ENCODE measurements at regions not wholly inside any gene's neighbourhood (a gene's known extent, or its start where the extent isn't known, plus 50 kb on each side); places are given as distances from the start of the nearest gene placed in this dataset.

GRCh38 chr6:9334979-9335378, 899.6 kb upstream of the SLC35B3 start:
- no peaks in the 10 kb centered on the region for H3K27me3 Mint-ChIP-seq (ENCODE audit: low read depth in 2 of 2)
- 76% methylated on average over 3 of the region's 3 CpGs for WGBS (ENCODE audit: insufficient coverage)

DNA sequence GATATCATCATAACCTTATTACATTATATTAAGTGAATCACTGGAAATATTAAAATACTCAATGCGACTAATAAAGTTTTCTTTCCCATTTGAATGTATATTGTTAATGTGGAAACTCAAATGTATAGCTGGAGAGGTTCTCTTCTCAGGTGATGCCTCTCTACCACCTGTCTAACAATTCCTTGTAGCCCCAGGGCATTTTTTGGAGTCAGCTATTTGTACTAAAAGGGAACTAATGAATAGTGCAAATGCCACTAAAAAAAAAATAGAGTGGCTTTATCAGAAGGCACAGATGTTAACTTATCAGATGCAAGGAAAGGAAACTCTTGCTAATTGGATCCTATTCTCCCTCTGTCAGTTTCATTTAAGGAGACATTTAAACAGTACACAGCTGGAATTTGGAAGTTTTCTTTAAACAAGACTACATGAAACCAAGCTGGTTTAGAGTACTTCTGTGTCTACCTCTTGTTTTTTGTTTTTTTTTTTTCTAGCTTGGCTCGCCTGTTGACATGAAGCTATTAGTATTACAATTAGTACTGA, 897.0 kb upstream of the SLC35B3 start:
- Mint-ChIP-seq H3K27me3 (ENCODE audit: low read depth in 2 of 2) (no peaks in the 10 kb centered on the region), H3K36me3 (peaks cover 7% of the 10 kb centered on the region), H3K4me3 (no peak overlapping the region), H3K27ac (no peak overlapping the region), H3K4me1 (no peaks in the 10 kb centered on the region), H3K9me3 (peaks cover 4 to 21% of the 10 kb centered on the region in 2 donors)
- Histone ChIP-seq H3K27me3 (ENCODE audit: control insufficient read depth, insufficient read depth, low read length) (no peaks in the 10 kb centered on the region), H3K36me3 (ENCODE audit: control insufficient read depth, insufficient read depth, low read length) (no peaks in the 10 kb centered on the region), H3K9me3 (ENCODE audit: control insufficient read depth, insufficient read depth, low read length) (no peaks in the 10 kb centered on the region), H3K4me1 (ENCODE audit: control insufficient read depth, insufficient read depth, low read length) (no peaks in the 10 kb centered on the region), H3K4me3 (ENCODE audit: low read length) (no peak overlapping the region), H3K27ac (ENCODE audit: low read length) (no peak overlapping the region)
- no CpG with 5 or more reads among the region's 2 CpGs for WGBS (ENCODE audit: insufficient coverage)
- DNase-seq: no peak
- TF ChIP-seq, protein P1, sequence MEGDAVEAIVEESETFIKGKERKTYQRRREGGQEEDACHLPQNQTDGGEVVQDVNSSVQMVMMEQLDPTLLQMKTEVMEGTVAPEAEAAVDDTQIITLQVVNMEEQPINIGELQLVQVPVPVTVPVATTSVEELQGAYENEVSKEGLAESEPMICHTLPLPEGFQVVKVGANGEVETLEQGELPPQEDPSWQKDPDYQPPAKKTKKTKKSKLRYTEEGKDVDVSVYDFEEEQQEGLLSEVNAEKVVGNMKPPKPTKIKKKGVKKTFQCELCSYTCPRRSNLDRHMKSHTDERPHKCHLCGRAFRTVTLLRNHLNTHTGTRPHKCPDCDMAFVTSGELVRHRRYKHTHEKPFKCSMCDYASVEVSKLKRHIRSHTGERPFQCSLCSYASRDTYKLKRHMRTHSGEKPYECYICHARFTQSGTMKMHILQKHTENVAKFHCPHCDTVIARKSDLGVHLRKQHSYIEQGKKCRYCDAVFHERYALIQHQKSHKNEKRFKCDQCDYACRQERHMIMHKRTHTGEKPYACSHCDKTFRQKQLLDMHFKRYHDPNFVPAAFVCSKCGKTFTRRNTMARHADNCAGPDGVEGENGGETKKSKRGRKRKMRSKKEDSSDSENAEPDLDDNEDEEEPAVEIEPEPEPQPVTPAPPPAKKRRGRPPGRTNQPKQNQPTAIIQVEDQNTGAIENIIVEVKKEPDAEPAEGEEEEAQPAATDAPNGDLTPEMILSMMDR (IDR thresholded peaks at IDR 0.05): no peak
- no peak for ATAC-seq
- intact Hi-C loops (cut with micrococcal nuclease): no loop called here

More at GRCh38 chr6:9334979-9335378, 899.6 kb upstream of the SLC35B3 start:
- H3K9me3 Mint-ChIP-seq: peaks cover 0 to 13% of the 10 kb centered on the region in 2 donors
- H3K27ac ChIP-seq (ENCODE audit: low read length): no peak overlapping the region
- H3K27ac Mint-ChIP-seq: no peak overlapping the region
- no peaks in the 10 kb centered on the region for H3K36me3 Mint-ChIP-seq
- no peak for DNase-seq
- H3K9me3 ChIP-seq (ENCODE audit: control insufficient read depth, insufficient read depth, low read length): no peaks in the 10 kb centered on the region
- no peaks in the 10 kb centered on the region for H3K4me1 Mint-ChIP-seq
- no peak for ATAC-seq
- intact Hi-C loops (cut with micrococcal nuclease): no loop called here
- H3K4me3 Mint-ChIP-seq: no peak overlapping the region
- no peaks in the 10 kb centered on the region for H3K4me1 ChIP-seq (ENCODE audit: control insufficient read depth, insufficient read depth, low read length)
- no peak overlapping the region for H3K4me3 ChIP-seq (ENCODE audit: low read length)
- TF ChIP-seq, protein P1 (IDR thresholded peaks at IDR 0.05): no peak
- no peaks in the 10 kb centered on the region for H3K36me3 ChIP-seq (ENCODE audit: control insufficient read depth, insufficient read depth, low read length)
- no peaks in the 10 kb centered on the region for H3K27me3 ChIP-seq (ENCODE audit: control insufficient read depth, insufficient read depth, low read length)

GRCh38 chr6:9316831-9317230, 881.5 kb upstream of the SLC35B3 start:
- Histone ChIP-seq H3K36me3 (ENCODE audit: control insufficient read depth, insufficient read depth, low read length) (no peaks in the 10 kb centered on the region), H3K27me3 (ENCODE audit: control insufficient read depth, insufficient read depth, low read length) (no peaks in the 10 kb centered on the region), H3K4me1 (ENCODE audit: control insufficient read depth, insufficient read depth, low read length) (no peaks in the 10 kb centered on the region), H3K27ac (ENCODE audit: low read length) (no peak overlapping the region), H3K9me3 (ENCODE audit: control insufficient read depth, insufficient read depth, low read length) (peaks cover 6% of the 10 kb centered on the region), H3K4me3 (ENCODE audit: low read length) (no peak overlapping the region)
- WGBS (ENCODE audit: insufficient coverage): 100% methylated on average over 1 of the region's 3 CpGs
- Mint-ChIP-seq H3K4me1 (no peaks in the 10 kb centered on the region), H3K4me3 (no peak overlapping the region), H3K27ac (no peak overlapping the region), H3K36me3 (no peaks in the 10 kb centered on the region), H3K27me3 (ENCODE audit: low read depth in 2 of 2) (no peaks in the 10 kb centered on the region), H3K9me3 (peaks cover 7 to 8% of the 10 kb centered on the region in 2 donors)
- TF ChIP-seq, protein P1 (IDR thresholded peaks at IDR 0.05): no peak
- ATAC-seq: no peak
- intact Hi-C loops (cut with micrococcal nuclease): no loop called here
- DNase-seq: no peak

GRCh38 chr6:9315966-9316650, 880.8 kb upstream of the SLC35B3 start:
- Mint-ChIP-seq H3K27me3 (ENCODE audit: low read depth in 2 of 2) (no peaks in the 10 kb centered on the region), H3K4me1 (no peaks in the 10 kb centered on the region), H3K9me3 (peaks cover 7% of the 10 kb centered on the region in 2 donors), H3K4me3 (no peak overlapping the region), H3K27ac (no peak overlapping the region), H3K36me3 (no peaks in the 10 kb centered on the region)
- Histone ChIP-seq H3K27ac (ENCODE audit: low read length) (no peak overlapping the region), H3K4me3 (ENCODE audit: low read length) (no peak overlapping the region), H3K4me1 (ENCODE audit: control insufficient read depth, insufficient read depth, low read length) (no peaks in the 10 kb centered on the region), H3K27me3 (ENCODE audit: control insufficient read depth, insufficient read depth, low read length) (no peaks in the 10 kb centered on the region), H3K9me3 (ENCODE audit: control insufficient read depth, insufficient read depth, low read length) (peaks cover 6% of the 10 kb centered on the region), H3K36me3 (ENCODE audit: control insufficient read depth, insufficient read depth, low read length) (no peaks in the 10 kb centered on the region)
- intact Hi-C loops (cut with micrococcal nuclease): no loop called here
- TF ChIP-seq, protein P1 (IDR thresholded peaks at IDR 0.05): no peak
- DNase-seq (no peak), ATAC-seq (no peak)
- 87% methylated on average over 3 of the region's 4 CpGs for WGBS (ENCODE audit: insufficient coverage)

All from natural killer cell (primary cell).